ENCODE measurements at regions not wholly inside any gene's neighbourhood (a gene's known extent, or its start where the extent isn't known, plus 50 kb on each side); places are given as distances from the start of the nearest gene placed in this dataset.

DNA sequence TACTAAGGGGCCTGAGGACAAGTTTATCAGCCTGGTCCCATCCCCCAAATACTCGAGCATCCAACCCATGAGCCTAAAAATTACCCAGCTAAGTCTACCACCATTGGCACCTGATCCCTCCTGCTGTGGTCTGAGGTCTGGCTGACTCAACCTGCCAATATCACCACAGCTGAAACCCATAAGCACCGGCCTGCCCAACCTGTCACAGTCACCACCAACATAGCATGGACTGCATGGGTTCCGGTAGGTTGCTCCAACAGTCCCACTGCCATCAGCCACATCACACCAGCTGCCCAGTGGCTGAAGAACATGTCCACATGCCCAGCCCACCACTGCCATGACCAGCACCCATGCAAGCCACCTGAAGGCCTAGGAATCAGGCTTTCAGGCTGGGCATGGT lies 495.0 kb downstream of the PRELID2 start:
- no peak for ATAC-seq
- H3K27me3 ChIP-seq (ENCODE audit: control insufficient read depth in 2 of 2, insufficient read depth in 2 of 2, low read length in 2 of 2) = no peaks in the 10 kb centered on the region
- intact Hi-C loops (cut with micrococcal nuclease) = no loop called here
- H3K4me1 ChIP-seq (replicated peaks in 1 of 2; ENCODE audit: control insufficient read depth in 2 of 2, insufficient read depth in 2 of 2, low read length in 2 of 2) = no peaks in the 10 kb centered on the region
- H3K27ac ChIP-seq (ENCODE audit: extremely low read depth, low read depth, low read length) = no peak overlapping the region
- H3K9me1 ChIP-seq (ENCODE audit: control insufficient read depth, insufficient read depth, low read length) = no peaks in the 10 kb centered on the region
- no peaks in the 10 kb centered on the region for H3K36me3 ChIP-seq (ENCODE audit: control insufficient read depth, insufficient read depth, low read length)
- H3K79me2 ChIP-seq (ENCODE audit: control insufficient read depth, insufficient read depth, low read length) = no peaks in the 10 kb centered on the region
- no peaks in the 10 kb centered on the region for H4K20me1 ChIP-seq (replicated peaks; ENCODE audit: control insufficient read depth, insufficient read depth, low read length)
- no peak overlapping the region for H2AFZ ChIP-seq (ENCODE audit: low read depth, low read length)
- H3K9ac ChIP-seq (ENCODE audit: insufficient read depth in 1 of 2, low read depth in 2 of 2, low read length in 2 of 2) = no peak overlapping the region
- POLR2A ChIA-PET = no interaction called here
- in situ Hi-C loops (cut with MboI) = no loop called here
- CTCF ChIA-PET (ENCODE audit: low intra/inter-chr PET ratio) = no interaction called here
- TF ChIP-seq, protein P1, sequence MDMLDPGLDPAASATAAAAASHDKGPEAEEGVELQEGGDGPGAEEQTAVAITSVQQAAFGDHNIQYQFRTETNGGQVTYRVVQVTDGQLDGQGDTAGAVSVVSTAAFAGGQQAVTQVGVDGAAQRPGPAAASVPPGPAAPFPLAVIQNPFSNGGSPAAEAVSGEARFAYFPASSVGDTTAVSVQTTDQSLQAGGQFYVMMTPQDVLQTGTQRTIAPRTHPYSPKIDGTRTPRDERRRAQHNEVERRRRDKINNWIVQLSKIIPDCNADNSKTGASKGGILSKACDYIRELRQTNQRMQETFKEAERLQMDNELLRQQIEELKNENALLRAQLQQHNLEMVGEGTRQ (CRISPR knock-in tag; IDR thresholded peaks at IDR 0.05) = no peak
- no peak overlapping the region for H3K4me2 ChIP-seq (ENCODE audit: insufficient read depth, low read length)
- no TSS peak for BruUV-seq (replicated peaks)
- H3K9me3 ChIP-seq (replicated peaks; ENCODE audit: control insufficient read depth, insufficient read depth, low read depth, low read length) = 0 out of 2 replicates have a peak, but pooled peaks cover 2% of the 10 kb centered on the region
- DNase-seq (ENCODE audit: extremely low read depth in 1 of 4, low spot score in 3 of 4) = no peak
- H3K4me3 ChIP-seq = no peak overlapping the region
- no peak for FAIRE-seq
- 0% methylated on average over 3 of the region's 3 CpGs for WGBS (ENCODE audit: insufficient coverage, low coverage, missing lambda C conversion rate)

GRCh38 chr5:145324767-145325479 lies 510.2 kb downstream of the PRELID2 start:
- no peaks in the 10 kb centered on the region for H4K20me1 ChIP-seq (replicated peaks; ENCODE audit: control insufficient read depth, insufficient read depth, low read length)
- FAIRE-seq (no peak), ATAC-seq (no peak), DNase-seq (ENCODE audit: extremely low read depth in 1 of 4, low spot score in 3 of 4) (no peak)
- no peaks in the 10 kb centered on the region for H3K9me3 ChIP-seq (replicated peaks; ENCODE audit: control insufficient read depth, insufficient read depth, low read depth, low read length)
- no peaks in the 10 kb centered on the region for H3K9me1 ChIP-seq (ENCODE audit: control insufficient read depth, insufficient read depth, low read length)
- POLR2A ChIA-PET = no interaction called here
- H3K79me2 ChIP-seq (ENCODE audit: control insufficient read depth, insufficient read depth, low read length) = no peaks in the 10 kb centered on the region
- in situ Hi-C loops (cut with MboI) (no loop called here), intact Hi-C loops (cut with micrococcal nuclease) (no loop called here)
- no peak overlapping the region for H3K4me2 ChIP-seq (ENCODE audit: insufficient read depth, low read length)
- no peak overlapping the region for H2AFZ ChIP-seq (ENCODE audit: low read depth, low read length)
- BruUV-seq (replicated peaks) = no TSS peak
- no peaks in the 10 kb centered on the region for H3K36me3 ChIP-seq (ENCODE audit: control insufficient read depth, insufficient read depth, low read length)
- no peak overlapping the region for H3K27ac ChIP-seq (ENCODE audit: extremely low read depth, low read depth, low read length)
- H3K9ac ChIP-seq (ENCODE audit: insufficient read depth in 1 of 2, low read depth in 2 of 2, low read length in 2 of 2) = no peak overlapping the region
- CTCF ChIA-PET (ENCODE audit: low intra/inter-chr PET ratio) = no interaction called here
- H3K4me3 ChIP-seq = no peak overlapping the region
- no peaks in the 10 kb centered on the region for H3K27me3 ChIP-seq (ENCODE audit: control insufficient read depth in 2 of 2, insufficient read depth in 2 of 2, low read length in 2 of 2)
- H3K4me1 ChIP-seq (replicated peaks in 1 of 2; ENCODE audit: control insufficient read depth in 2 of 2, insufficient read depth in 2 of 2, low read length in 2 of 2) = no peaks in the 10 kb centered on the region
- TF ChIP-seq LCOR (CRISPR knock-in tag; IDR thresholded peaks at IDR 0.05) (no peak), NFIC (IDR thresholded peaks at IDR 0.05) (no peak), RNF2 (IDR thresholded peaks at IDR 0.05) (no peak), MIER1 (IDR thresholded peaks at IDR 0.05; ENCODE audit: low read depth) (no peak), CBX1 (IDR thresholded peaks at IDR 0.05; ENCODE audit: low read depth) (no peak), TOE1 (IDR thresholded peaks at IDR 0.05; ENCODE audit: borderline replicate concordance) (no peak), TOE1 (CRISPR knock-in tag; IDR thresholded peaks at IDR 0.05; ENCODE audit: borderline replicate concordance, low read depth) (no peak), MAX (CRISPR knock-in tag; IDR thresholded peaks at IDR 0.05) (no peak), HMG20B (CRISPR knock-in tag; IDR thresholded peaks at IDR 0.05) (no peak), FOXM1 (IDR thresholded peaks at IDR 0.05; ENCODE audit: low read depth) (no peak), FOXM1 (CRISPR knock-in tag; IDR thresholded peaks at IDR 0.05; ENCODE audit: low read depth) (no peak)
- TF ChIP-seq, protein P2, sequence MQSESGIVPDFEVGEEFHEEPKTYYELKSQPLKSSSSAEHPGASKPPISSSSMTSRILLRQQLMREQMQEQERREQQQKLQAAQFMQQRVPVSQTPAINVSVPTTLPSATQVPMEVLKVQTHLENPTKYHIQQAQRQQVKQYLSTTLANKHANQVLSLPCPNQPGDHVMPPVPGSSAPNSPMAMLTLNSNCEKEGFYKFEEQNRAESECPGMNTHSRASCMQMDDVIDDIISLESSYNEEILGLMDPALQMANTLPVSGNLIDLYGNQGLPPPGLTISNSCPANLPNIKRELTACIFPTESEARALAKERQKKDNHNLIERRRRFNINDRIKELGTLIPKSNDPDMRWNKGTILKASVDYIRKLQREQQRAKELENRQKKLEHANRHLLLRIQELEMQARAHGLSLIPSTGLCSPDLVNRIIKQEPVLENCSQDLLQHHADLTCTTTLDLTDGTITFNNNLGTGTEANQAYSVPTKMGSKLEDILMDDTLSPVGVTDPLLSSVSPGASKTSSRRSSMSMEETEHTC (IDR thresholded peaks at IDR 0.05) = no peak
- TF ChIP-seq, protein P3, sequence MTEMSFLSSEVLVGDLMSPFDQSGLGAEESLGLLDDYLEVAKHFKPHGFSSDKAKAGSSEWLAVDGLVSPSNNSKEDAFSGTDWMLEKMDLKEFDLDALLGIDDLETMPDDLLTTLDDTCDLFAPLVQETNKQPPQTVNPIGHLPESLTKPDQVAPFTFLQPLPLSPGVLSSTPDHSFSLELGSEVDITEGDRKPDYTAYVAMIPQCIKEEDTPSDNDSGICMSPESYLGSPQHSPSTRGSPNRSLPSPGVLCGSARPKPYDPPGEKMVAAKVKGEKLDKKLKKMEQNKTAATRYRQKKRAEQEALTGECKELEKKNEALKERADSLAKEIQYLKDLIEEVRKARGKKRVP (CRISPR knock-in tag; IDR thresholded peaks at IDR 0.05) = no peak

All from K562 (cell line).